K562 (cell line): ENCODE measurements at regions not wholly inside any gene's neighbourhood (a gene's known extent, or its start where the extent isn't known, plus 50 kb on each side); places are given as distances from the start of the nearest gene placed in this dataset.

ENCODE experiments used
- ATAC-seq: fragments of 200-7000 bp; cut with Tn5 transposase; 3 replicates; pipeline ENCODE4 v1.9.1; 2020; ENCODE audit warnings: moderate library complexity
- BruUV-seq: library from RNA; stranded (reverse); fragments of 400-500 nt; replicated peaks from 2 replicates; lab custom pipeline; 2021; lab: Mats Ljungman, UMichigan
- CTCF ChIA-PET: fragments of 300-600 bp; formaldehyde crosslinking; extraction: SDS; loops from one replicate; lab custom pipeline; 2021; ENCODE audit warnings: low intra/inter-chr PET ratio; lab: Yijun Ruan, JAX
- POLR2A ChIA-PET: fragments of 300-600, 350-650 bp; sonication (Branson Sonifier 250); formaldehyde crosslinking; extraction: SDS; loops from one replicate; lab custom pipeline; 2021; ENCODE audit warnings: antibody characterized with exemption, inconsistent platforms; lab: Yijun Ruan, JAX
- DNase-seq, 4 experiments: peaks; one replicate each; pipeline versions ENCODE4 v3.0.0 to v3.0.0-alpha.2; 2011 to 2018; ENCODE audit warnings: low spot score in 3 of 4, mixed read lengths in 3 of 4; ENCODE audit errors: extremely low read depth in 1 of 4
- FAIRE-seq: peaks from 2 replicates; lab custom pipeline; 2011; peaks lifted over from hg19 to GRCh38; lab: Jason Lieb, UNC
- H2AFZ ChIP-seq: 2 replicates; pipeline ENCODE4 v1.6.0; 2011; ENCODE audit warnings: low read depth, low read length, control low read depth, inconsistent platforms
- H3K27ac ChIP-seq: fragments of 200-600 bp; 3 replicates; pipeline ENCODE4 v1.8.0; 2011; ENCODE audit warnings: low read depth, mild to moderate bottlenecking, control low read depth, inconsistent platforms, low read length, moderate library complexity, mixed read lengths; ENCODE audit errors: extremely low read depth
- H3K27me3 ChIP-seq, 2 experiments: fragments of 300-600 bp in 1 of 2; 2 replicates in 1 of 2; 3 replicates in 1 of 2; pipeline versions ENCODE4 v1.6.0 to v1.8.0; 2011; ENCODE audit warnings: inconsistent platforms in 2 of 2, low read length in 2 of 2, mild to moderate bottlenecking in 1 of 2, mixed read lengths in 1 of 2, moderate library complexity in 1 of 2; ENCODE audit not compliant: control insufficient read depth in 2 of 2, insufficient read depth in 2 of 2
- H3K36me3 ChIP-seq: fragments of 300-600 bp; 3 replicates; pipeline ENCODE4 v1.8.0; 2011; ENCODE audit warnings: mild to moderate bottlenecking, low read length, inconsistent platforms; ENCODE audit not compliant: control insufficient read depth, insufficient read depth
- H3K4me1 ChIP-seq, 2 experiments: fragments of 200-600 bp in 1 of 2; replicated peaks in 1 of 2; 2 replicates in 1 of 2; 3 replicates in 1 of 2; pipeline versions ENCODE4 v1.5.1 to v1.8.0; 2011; ENCODE audit warnings: inconsistent platforms in 2 of 2, low read length in 2 of 2, mild to moderate bottlenecking in 1 of 2, mixed read lengths in 1 of 2, moderate library complexity in 1 of 2; ENCODE audit not compliant: control insufficient read depth in 2 of 2, insufficient read depth in 2 of 2
- H3K4me2 ChIP-seq: 2 replicates; pipeline ENCODE4 v1.6.1; 2011; ENCODE audit warnings: low read length, control low read depth, inconsistent platforms, mixed read lengths; ENCODE audit not compliant: insufficient read depth
- H3K4me3 ChIP-seq: fragments of 200-600 bp; sonication (generic), shearing (Covaris generic); 2 replicates; pipeline ENCODE4 v1.5.1; 2016; ENCODE audit warnings: control low read depth, inconsistent platforms
- H3K79me2 ChIP-seq: fragments of 200-600 bp; 3 replicates; pipeline ENCODE4 v1.8.0; 2011; ENCODE audit warnings: low read length, inconsistent platforms; ENCODE audit not compliant: control insufficient read depth, insufficient read depth
- H3K9ac ChIP-seq, 2 experiments: 2 replicates each; pipeline versions ENCODE4 v1.6.0 to v1.6.1; 2011; ENCODE audit warnings: low read depth in 2 of 2, low read length in 2 of 2, control low read depth in 1 of 2, inconsistent platforms in 1 of 2, mild to moderate bottlenecking in 1 of 2, mixed read lengths in 1 of 2; ENCODE audit not compliant: insufficient read depth in 1 of 2
- H3K9me1 ChIP-seq: one replicate; pipeline ENCODE4 v1.6.0; 2011; ENCODE audit warnings: inconsistent platforms, mild to moderate bottlenecking, low read length, moderate library complexity; ENCODE audit not compliant: control insufficient read depth, insufficient read depth
- H3K9me3 ChIP-seq: replicated peaks from 2 replicates; pipeline ENCODE4 v1.5.1; 2011; ENCODE audit warnings: low read depth, low read length, inconsistent platforms; ENCODE audit not compliant: control insufficient read depth, insufficient read depth
- H4K20me1 ChIP-seq: replicated peaks from 2 replicates; pipeline ENCODE4 v1.6.1; 2011; ENCODE audit warnings: low read length, inconsistent platforms, mixed read lengths; ENCODE audit not compliant: control insufficient read depth, insufficient read depth
- HDAC2 ChIP-seq: fragments of 450-650 bp; IDR thresholded peaks from 2 replicates; pipeline ENCODE4 v1.6.1; 2016; ENCODE audit warnings: mild to moderate bottlenecking
- HNRNPLL ChIP-seq: fragments of 200-400 bp; formaldehyde crosslinking; IDR thresholded peaks from 2 replicates; pipeline ENCODE4 v1.6.1; 2017; ENCODE audit warnings: low read length, low read depth, mild to moderate bottlenecking; ENCODE audit not compliant: poor library complexity, severe bottlenecking
- KDM4B ChIP-seq, 2 experiments: fragments of 450-650 bp in 1 of 2; sonication (generic) in 1 of 2; IDR thresholded peaks; 2 replicates each; pipeline ENCODE4 v1.6.1; 2016 to 2017; ENCODE audit warnings: borderline replicate concordance in 2 of 2, antibody characterized with exemption in 1 of 2, low read depth in 1 of 2, mild to moderate bottlenecking in 1 of 2
- SREBF1 ChIP-seq: fragments of 150-350 bp; IDR thresholded peaks from 2 replicates; pipeline ENCODE4 v1.6.1; 2014; ENCODE audit warnings: antibody characterized with exemption, low read depth, low read length, borderline replicate concordance
- TRIM28 ChIP-seq: fragments of 450-650 bp; IDR thresholded peaks from 2 replicates; pipeline ENCODE4 v1.6.1; 2017
- TSHZ1 ChIP-seq: fragments of 250-450 bp; sonication (Bioruptor Pico); IDR thresholded peaks from 2 replicates; pipeline ENCODE4 v1.4.0; 2020; ENCODE audit warnings: mild to moderate bottlenecking, moderate library complexity
- ZBTB1 ChIP-seq: sonication (generic); formaldehyde crosslinking; IDR thresholded peaks from 2 replicates; pipeline ENCODE4 v1.8.1; 2023; ENCODE audit warnings: missing genetic modification reagents, low read depth, mild to moderate bottlenecking, borderline replicate concordance
- ZC3H11A ChIP-seq: IDR thresholded peaks from 2 replicates; pipeline ENCODE4 v1.6.1; 2012; ENCODE audit warnings: low read depth, low read length, improper control_type of control experiment
- ZNF140 ChIP-seq: fragments of 250-450 bp; sonication (Bioruptor Pico); IDR thresholded peaks from 2 replicates; pipeline ENCODE4 v1.8.0; 2021; ENCODE audit warnings: moderate library complexity, mild to moderate bottlenecking, inconsistent platforms
- ZNF23 ChIP-seq: fragments of 250-450 bp; sonication (Bioruptor Pico); IDR thresholded peaks from 2 replicates; pipeline ENCODE4 v1.4.0; 2020; ENCODE audit warnings: mild to moderate bottlenecking
- ZNF282 ChIP-seq: sonication (generic); formaldehyde crosslinking; IDR thresholded peaks from 2 replicates; pipeline ENCODE4 v1.8.1; 2023; ENCODE audit warnings: missing genetic modification reagents
- WGBS: fragments of 100-300 bp; shearing (Covaris generic); methylation state at CpG from one replicate; pipeline ENCODE4 v1.1.6; 2016; ENCODE audit warnings: low coverage, mixed read lengths; ENCODE audit not compliant: insufficient coverage; ENCODE audit errors: missing lambda C conversion rate; 5-methylcytosine and 5-hydroxymethylcytosine counted together
- in situ Hi-C: fragments of 300-500 bp; cut with MboI; formaldehyde crosslinking; loops from 4 replicates; pipeline ENCODE4 v1.15.0; 2018; ENCODE audit warnings: inconsistent platforms, mixed read lengths
- intact Hi-C: fragments of 100-400 bp; cut with micrococcal nuclease; formaldehyde crosslinking; loops from 2 replicates; pipeline ENCODE4 v1.14.2; 2022
- TF ChIP-seq, protein P1 (sequence below): fragments of 250-450 bp; sonication (Bioruptor Pico); IDR thresholded peaks from 2 replicates; pipeline ENCODE4 v1.8.0; 2022; ENCODE audit warnings: moderate library complexity, mild to moderate bottlenecking, inconsistent platforms
- TF ChIP-seq, protein P2 (sequence below): fragments of 450-650 bp; IDR thresholded peaks from 2 replicates; pipeline ENCODE4 v1.6.1; 2016; ENCODE audit warnings: missing biosample characterization, missing genetic modification characterization
- TF ChIP-seq, protein P3 (sequence below): sonication (generic); formaldehyde crosslinking; IDR thresholded peaks from 2 replicates; pipeline ENCODE4 v1.8.0; 2022; ENCODE audit warnings: mild to moderate bottlenecking, missing genetic modification reagents

DNA sequence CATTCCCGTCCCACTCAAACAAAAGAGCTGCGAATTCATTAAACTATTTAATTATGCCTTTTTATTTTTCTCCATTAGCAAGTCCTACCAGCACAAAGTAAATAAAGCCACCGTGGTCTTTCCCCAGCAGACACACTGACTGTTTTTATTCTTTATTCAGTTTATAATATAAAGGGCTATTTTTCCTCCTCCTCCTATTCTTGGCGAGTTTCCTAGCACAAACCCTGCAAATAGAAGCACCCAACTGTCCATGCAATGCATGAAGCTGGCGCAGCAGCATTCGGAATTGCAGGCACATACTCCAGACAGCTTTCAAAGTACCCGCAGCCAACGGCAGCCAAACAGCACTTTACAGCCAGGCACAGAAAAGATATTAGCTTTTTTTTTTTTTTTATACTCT lies 583.4 kb upstream of the PSMD7 start:
- POLR2A ChIA-PET = no interaction called here
- Histone ChIP-seq H3K36me3 (no peaks in the 10 kb centered on the region), H2AFZ (no peak overlapping the region), H3K9ac (no peak overlapping the region), H3K4me2 (no peak overlapping the region), H3K27ac (no peak overlapping the region), H3K4me1 (no peaks in the 10 kb centered on the region), H3K9me3 (no peaks in the 10 kb centered on the region), H4K20me1 (no peaks in the 10 kb centered on the region), H3K27me3 (peaks cover 3 to 12% of the 10 kb centered on the region in 2 experiments; a peak in 3 of 5 replicates), H3K9me1 (no peaks in the 10 kb centered on the region), H3K4me3 (no peak overlapping the region), H3K79me2 (no peaks in the 10 kb centered on the region)
- no peak for TF ChIP-seq HDAC2
- TF ChIP-seq TSHZ1 = no peak
- TF ChIP-seq SREBF1 = no peak
- TF ChIP-seq ZBTB1 (CRISPR knock-in tag) = no peak
- no peak for TF ChIP-seq ZNF140 (CRISPR knock-in tag)
- TF ChIP-seq ZNF23 (CRISPR knock-in tag) = no peak
- TF ChIP-seq, protein P1, sequence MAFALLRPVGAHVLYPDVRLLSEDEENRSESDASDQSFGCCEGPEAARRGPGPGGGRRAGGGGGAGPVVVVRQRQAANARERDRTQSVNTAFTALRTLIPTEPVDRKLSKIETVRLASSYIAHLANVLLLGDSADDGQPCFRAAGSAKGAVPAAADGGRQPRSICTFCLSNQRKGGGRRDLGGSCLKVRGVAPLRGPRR (CRISPR knock-in tag) = no peak
- TF ChIP-seq, protein P2, sequence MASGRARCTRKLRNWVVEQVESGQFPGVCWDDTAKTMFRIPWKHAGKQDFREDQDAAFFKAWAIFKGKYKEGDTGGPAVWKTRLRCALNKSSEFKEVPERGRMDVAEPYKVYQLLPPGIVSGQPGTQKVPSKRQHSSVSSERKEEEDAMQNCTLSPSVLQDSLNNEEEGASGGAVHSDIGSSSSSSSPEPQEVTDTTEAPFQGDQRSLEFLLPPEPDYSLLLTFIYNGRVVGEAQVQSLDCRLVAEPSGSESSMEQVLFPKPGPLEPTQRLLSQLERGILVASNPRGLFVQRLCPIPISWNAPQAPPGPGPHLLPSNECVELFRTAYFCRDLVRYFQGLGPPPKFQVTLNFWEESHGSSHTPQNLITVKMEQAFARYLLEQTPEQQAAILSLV (tag) = no peak
- TF ChIP-seq ZNF282 = no peak
- no peak for TF ChIP-seq KDM4B (IDR thresholded peaks at IDR 0.05; ENCODE audit: borderline replicate concordance in 2 of 2, low read depth in 1 of 2)
- TF ChIP-seq, protein P3, sequence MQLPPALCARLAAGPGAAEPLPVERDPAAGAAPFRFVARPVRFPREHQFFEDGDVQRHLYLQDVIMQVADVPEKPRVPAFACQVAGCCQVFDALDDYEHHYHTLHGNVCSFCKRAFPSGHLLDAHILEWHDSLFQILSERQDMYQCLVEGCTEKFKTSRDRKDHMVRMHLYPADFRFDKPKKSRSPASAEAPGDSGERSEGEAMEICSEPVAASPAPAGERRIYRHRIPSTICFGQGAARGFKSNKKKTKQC = no peak
- TF ChIP-seq HNRNPLL = no peak
- TF ChIP-seq TRIM28 = no peak
- no peak for TF ChIP-seq ZC3H11A
- no peak for DNase-seq
- WGBS = under 1% methylated on average over 8 of the region's 8 CpGs
- no peak for ATAC-seq
- FAIRE-seq = no peak
- intact Hi-C loops (loop anchor here (10.0 kb wide), 2 partner anchors 162 to 562 kb away; no protein-coding TSS in a partner anchor), in situ Hi-C loops (no loop called here)
- CTCF ChIA-PET = no interaction called here
- BruUV-seq = no TSS peak
